HK-2 (cell line): ENCODE measurements at regions not wholly inside any gene's neighbourhood (a gene's known extent, or its start where the extent isn't known, plus 50 kb on each side); places are given as distances from the start of the nearest gene placed in this dataset.
"Not testable (repeated sequence)": the region's sequence is repeated elsewhere in the genome, so short reads cannot be mapped to it uniquely, and the experiment has no call there.

ENCODE experiments used
- DNase-seq: peaks from one replicate; pipeline ENCODE4 v3.0.0-alpha.2; 2018; ENCODE audit not compliant: unreplicated experiment

GRCh38 chr9:26789959-26790358, 102.6 kb downstream of the CAAP1 start:
- no peak for DNase-seq

GRCh38 chr9:26786564-26786963, 106.0 kb downstream of the CAAP1 start:
- DNase-seq: no peak

DNA sequence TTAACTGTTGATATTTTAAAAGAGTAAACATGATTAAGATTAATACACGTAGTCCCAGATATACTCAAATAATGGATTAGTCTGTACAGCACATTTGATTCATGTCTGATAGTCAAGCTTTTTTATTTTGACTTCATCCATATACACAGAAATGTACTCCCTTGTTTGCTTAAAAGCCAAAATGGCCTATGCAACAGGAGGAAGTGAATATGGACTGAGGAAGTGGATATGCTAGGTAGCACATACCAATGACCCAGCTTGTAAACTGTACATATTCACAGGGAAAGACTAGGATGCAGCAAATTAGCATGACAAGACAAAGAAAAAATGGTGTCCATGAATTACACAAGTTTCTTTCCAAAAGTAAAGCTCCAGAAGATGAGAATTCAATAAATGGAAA, 109.7 kb downstream of the CAAP1 start:
- no peak for DNase-seq

- DNase-seq: no peak
Measured at GRCh38 chr9:26781906-26782305, 110.7 kb downstream of the CAAP1 start.

DNA sequence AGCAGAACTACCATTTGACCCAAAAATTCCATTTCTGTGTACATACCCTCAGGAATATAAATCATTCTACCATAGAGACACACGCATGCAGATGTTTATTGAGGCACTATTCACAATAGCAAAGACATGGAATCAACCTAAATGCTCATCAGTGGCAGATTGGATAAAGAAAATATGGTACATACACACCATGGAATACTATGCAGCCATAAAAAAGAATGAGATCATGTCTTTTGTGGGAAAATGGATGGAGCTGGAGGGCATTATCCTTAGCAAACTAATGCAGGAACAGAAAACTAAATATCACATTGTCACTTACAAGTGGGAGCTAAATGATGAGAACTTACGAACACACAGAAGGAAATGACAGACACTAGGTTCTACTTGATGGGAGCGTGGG, 112.3 kb downstream of the CAAP1 start:
- DNase-seq: not testable (repeated sequence)

- DNase-seq: no peak
Measured at GRCh38 chr9:26779062-26779461, 113.5 kb downstream of the CAAP1 start.

DNA sequence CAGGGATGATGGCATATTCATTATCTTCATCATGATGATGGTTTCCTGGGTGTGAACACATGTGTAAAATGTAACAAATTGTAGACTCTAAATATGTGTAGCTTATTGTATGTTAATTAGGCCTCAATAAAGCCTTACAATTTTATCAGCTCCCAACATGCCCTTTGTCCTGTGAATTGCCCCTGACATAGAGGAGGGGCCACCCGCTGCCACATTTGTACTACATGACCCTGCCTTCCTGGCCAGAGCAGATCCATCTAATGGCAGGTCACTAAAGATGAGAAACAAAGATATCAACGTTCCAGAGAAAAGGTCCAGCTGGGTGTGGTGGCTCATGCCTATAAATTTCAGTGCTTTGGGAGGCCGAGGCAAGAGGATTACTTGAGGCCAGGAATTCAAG, 117.2 kb downstream of the CAAP1 start:
- DNase-seq: no peak

- DNase-seq: no peak
Measured at GRCh38 chr9:26773056-26773455, 119.5 kb downstream of the CAAP1 start.

- DNase-seq: no peak
Measured at GRCh38 chr9:26770821-26771220, 121.8 kb downstream of the CAAP1 start.

DNA sequence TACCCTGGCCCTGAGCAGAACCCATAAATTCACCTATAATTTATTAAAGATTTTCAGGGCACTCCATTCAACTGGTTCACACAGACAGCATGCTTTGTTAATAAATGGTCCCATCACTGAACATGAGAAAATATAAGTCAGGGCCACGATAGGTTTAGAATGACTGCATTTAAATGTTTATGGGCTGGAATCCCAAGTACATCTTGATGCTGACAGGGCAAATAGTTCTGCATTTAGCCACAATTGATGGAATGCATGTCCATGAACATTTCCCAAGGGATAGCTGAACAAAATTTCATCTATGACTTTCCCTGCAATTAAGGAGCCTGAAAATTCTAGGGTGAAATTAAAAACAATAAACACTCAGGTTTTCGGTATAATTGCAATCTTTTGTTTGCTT, 124.5 kb downstream of the CAAP1 start:
- no peak for DNase-seq

DNA sequence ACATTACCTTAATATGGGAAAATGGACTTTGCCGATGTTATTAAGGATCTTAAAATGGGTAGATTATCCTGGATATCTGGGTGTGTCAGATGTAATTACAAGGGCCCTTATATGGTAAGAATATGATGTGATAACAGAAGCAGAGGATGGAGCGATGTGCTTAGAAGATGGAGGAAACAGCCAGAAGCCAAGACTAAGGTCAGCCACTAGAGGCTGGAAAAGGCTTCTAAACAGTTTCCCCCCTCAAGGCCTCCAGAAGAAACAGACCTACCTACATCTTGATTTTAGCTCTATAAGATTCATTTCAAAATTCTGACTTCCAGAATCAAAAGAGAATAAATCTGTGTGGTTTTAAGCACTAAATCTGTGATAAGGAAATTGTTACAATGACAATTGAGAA, 131.9 kb downstream of the CAAP1 start:
- DNase-seq: no peak

DNA sequence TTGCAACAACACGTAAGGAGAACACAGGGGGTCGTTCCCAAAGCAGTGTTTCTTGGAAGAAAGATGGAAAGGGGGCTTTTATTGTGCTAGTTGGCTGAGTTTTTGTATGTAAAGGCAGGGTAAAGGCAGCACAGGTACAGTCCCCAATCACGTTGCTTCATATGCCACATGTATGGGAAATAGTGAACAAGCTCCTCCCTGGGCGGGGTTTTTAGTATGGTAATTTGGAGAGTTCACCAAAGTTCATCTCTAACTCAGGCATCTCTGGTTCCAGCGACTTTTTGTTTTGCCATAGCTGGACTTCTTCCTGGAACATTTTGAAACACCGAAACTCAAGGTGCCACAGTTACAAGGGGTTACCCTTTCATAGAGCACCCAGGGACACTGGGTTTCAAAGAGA, 133.9 kb downstream of the CAAP1 start:
- DNase-seq: no peak

- no peak for DNase-seq
Measured at GRCh38 chr9:26756881-26757280, 135.7 kb downstream of the CAAP1 start.

DNA sequence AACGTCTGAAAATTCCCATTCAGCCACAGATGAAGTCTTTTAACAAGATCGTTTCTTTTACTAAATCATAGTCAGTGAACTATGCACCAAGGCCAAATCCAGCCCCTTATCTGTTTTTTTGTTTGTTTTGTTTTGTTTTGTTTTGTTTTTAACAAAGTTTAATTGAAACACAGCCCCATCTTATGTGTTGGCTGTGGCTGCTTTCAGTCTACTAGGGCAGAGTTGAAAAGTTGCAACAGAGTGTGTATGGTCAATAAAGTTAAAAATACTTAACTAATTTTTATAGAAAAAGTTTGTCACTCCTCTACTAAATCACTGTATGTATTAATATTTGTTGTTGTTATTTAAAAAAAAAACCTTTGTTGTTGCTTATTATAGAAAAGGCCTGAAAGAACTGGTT, 137.1 kb downstream of the CAAP1 start:
- no peak for DNase-seq

- DNase-seq: no peak
Measured at GRCh38 chr9:26754509-26755164, 138.0 kb downstream of the CAAP1 start.

DNA sequence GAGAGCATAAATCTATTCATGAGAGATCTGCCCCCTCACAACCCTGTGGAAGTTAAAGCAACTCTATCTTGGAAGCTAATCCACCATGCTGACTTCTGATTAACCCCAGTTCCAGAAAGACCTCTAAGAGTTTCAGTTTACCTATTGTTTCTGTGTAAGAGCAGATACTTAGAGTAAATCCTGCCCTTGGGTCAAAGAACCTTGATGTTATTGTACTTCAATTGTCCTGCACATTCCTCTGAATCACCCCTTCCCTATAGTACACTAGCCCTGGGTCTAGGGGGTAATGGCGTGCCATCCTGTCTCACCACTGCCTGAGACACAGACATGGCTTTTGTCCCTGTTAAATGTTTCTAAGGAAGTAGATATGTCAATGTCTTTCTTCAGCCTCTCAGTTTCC, 138.6 kb downstream of the CAAP1 start:
- no peak for DNase-seq

GRCh38 chr9:26750162-26750561, 142.4 kb downstream of the CAAP1 start:
- no peak for DNase-seq

GRCh38 chr9:26748449-26749058, 144.0 kb downstream of the CAAP1 start:
- no peak for DNase-seq

DNA sequence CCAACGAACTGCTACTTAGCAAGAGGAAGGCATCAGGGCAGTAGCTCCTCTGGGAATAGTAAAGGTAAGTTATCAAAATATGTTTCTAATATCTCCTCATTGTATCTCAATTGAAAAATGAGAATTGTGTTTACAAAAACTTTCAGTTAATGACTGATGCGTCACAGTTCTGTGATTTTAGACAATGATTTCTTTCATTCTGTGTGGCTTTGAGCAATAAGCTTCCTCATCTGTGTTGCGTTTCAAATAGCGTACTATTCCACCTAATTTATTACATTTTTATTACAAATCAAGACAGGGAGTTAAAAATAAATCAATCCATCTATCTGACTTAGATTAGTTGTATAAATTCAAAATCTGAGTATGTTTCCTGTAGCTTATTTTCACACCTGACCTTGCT, 145.0 kb downstream of the CAAP1 start:
- no peak for DNase-seq

- DNase-seq: no peak
Measured at GRCh38 chr9:26746357-26747072, 146.1 kb downstream of the CAAP1 start.

DNA sequence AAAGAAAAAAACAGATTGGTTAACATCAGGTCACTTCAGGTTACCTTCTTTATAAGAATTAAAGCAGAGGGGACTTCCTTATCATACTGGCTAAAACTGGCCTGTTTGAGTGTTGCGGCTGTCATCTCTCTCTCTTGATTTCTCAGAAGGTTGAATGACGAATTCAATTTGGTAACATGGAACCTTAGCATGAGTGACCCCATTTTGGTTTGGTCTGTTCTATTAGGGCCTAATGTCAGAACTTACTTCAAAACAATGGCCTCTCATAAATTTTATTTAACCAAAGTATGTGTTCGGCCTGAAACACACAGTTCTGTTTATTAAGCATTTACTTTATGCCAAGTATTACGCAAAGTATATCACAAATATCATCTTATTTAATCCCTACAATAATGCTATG, 147.5 kb downstream of the CAAP1 start:
- DNase-seq: no peak

DNA sequence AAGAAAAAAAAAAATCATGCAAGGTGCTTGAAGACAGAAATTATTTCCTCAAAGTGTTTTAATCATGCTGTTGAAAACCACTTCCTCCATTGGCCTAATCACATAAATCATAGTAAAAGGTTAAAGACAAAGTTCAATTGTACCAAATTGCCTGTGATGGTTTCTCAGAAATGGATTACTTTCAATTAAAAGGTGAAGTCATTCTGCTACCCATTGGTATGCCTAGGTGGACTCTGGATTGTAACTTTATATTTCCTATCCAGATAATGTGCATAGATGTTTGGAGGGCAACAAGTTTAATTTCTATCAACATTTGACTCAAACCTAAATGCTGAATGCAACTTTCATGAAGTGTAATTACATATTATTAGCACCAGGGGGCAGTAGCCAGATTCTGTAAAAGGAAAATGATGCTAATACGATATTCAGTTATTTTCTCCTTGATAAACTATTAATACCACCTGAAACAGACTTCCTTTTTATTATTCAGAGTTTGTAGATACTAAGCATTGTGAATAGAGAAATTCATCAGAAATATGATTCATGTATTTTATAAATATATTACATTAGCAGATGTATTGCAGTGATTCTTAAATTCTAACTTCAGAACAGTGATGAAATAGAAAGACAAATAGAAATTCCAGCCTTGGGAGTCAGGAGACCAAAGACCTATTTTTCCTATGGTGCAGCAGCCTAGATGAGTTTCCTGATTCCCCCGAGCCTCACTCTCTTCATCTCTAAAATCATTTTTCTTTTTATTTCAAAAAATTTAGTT, 148.2 kb downstream of the CAAP1 start:
- no peak for DNase-seq
